NOMO-1 treated with dmso at 0.1 percent for 144 hours (cell line): ENCODE measurements at regions not wholly inside any gene's neighbourhood (a gene's known extent, or its start where the extent isn't known, plus 50 kb on each side); places are given as distances from the start of the nearest gene placed in this dataset.
A peak's percentile ranks its signal among the peaks of the same experiment; 100 is the strongest.
"Not testable (repeated sequence)": the region's sequence is repeated elsewhere in the genome, so short reads cannot be mapped to it uniquely, and the experiment has no call there.

Source experiments
- DNase-seq: peaks from one replicate; lab custom pipeline; 2025; ENCODE audit not compliant: unreplicated experiment; lab: John Stamatoyannopoulos, UW

GRCh38 chr9:108052431-108053080 is 563.0 kb upstream of the KLF4 start:
- no peak for DNase-seq

- no peak for DNase-seq
Measured at GRCh38 chr9:108050894-108051293, 561.3 kb upstream of the KLF4 start.

GRCh38 chr9:108049671-108050494 is 560.3 kb upstream of the KLF4 start:
- DNase-seq = peak; percentile 9

GRCh38 chr9:108049026-108049607 is 559.5 kb upstream of the KLF4 start:
- DNase-seq = no peak

- DNase-seq = no peak
Measured at GRCh38 chr9:108048406-108049025, 558.9 kb upstream of the KLF4 start.

- DNase-seq = not testable (repeated sequence)
Measured at GRCh38 chr9:108047777-108048176, 558.2 kb upstream of the KLF4 start.

GRCh38 chr9:108047264-108047663 is 557.7 kb upstream of the KLF4 start:
- DNase-seq = no peak

GRCh38 chr9:108045851-108046250 is 556.3 kb upstream of the KLF4 start:
- DNase-seq = no peak

- DNase-seq = no peak
Measured at GRCh38 chr9:108043585-108043984, 554.0 kb upstream of the KLF4 start.

GRCh38 chr9:108041551-108041950 is 552.0 kb upstream of the KLF4 start:
- DNase-seq = no peak

- no peak for DNase-seq
Measured at GRCh38 chr9:108040783-108041182, 551.2 kb upstream of the KLF4 start.

GRCh38 chr9:108039493-108039892 is 549.9 kb upstream of the KLF4 start:
- DNase-seq = no peak

GRCh38 chr9:108039012-108039411 is 549.4 kb upstream of the KLF4 start:
- no peak for DNase-seq

- no peak for DNase-seq
Measured at GRCh38 chr9:108035487-108035886, 545.9 kb upstream of the KLF4 start.

- no peak for DNase-seq
Measured at GRCh38 chr9:108033976-108034964, 544.7 kb upstream of the KLF4 start.

GRCh38 chr9:108032079-108032478 is 542.5 kb upstream of the KLF4 start:
- not testable (repeated sequence) for DNase-seq

- not testable (repeated sequence) for DNase-seq
Measured at GRCh38 chr9:108031221-108031620, 541.7 kb upstream of the KLF4 start.

GRCh38 chr9:108026718-108027117 is 537.1 kb upstream of the KLF4 start:
- DNase-seq = not testable (repeated sequence)

- no peak for DNase-seq
Measured at GRCh38 chr9:108024604-108025003, 535.0 kb upstream of the KLF4 start.

- DNase-seq = no peak
Measured at GRCh38 chr9:108022246-108022935, 532.8 kb upstream of the KLF4 start.
